ENCODE measurements at regions not wholly inside any gene's neighbourhood (a gene's known extent, or its start where the extent isn't known, plus 50 kb on each side); places are given as distances from the start of the nearest gene placed in this dataset.
"Not testable (repeated sequence)": the region's sequence is repeated elsewhere in the genome, so short reads cannot be mapped to it uniquely, and the experiment has no call there.

- DNase-seq (ENCODE audit: extremely low read depth, low read depth, low spot score): no peak
Measured at GRCh38 chr5:16987776-16988175, 51.7 kb upstream of the MYO10 start.

GRCh38 chr5:16990817-16991520, 54.9 kb upstream of the MYO10 start:
- not testable (repeated sequence) for DNase-seq (ENCODE audit: extremely low read depth, low read depth, low spot score)

GRCh38 chr5:16992006-16992405, 55.9 kb upstream of the MYO10 start:
- DNase-seq (ENCODE audit: extremely low read depth, low read depth, low spot score): no peak

- DNase-seq (ENCODE audit: extremely low read depth, low read depth, low spot score): no peak
Measured at GRCh38 chr5:16992444-16992843, 56.4 kb upstream of the MYO10 start.

GRCh38 chr5:16994565-16994964, 58.5 kb upstream of the MYO10 start:
- no peak for DNase-seq (ENCODE audit: extremely low read depth, low read depth, low spot score)

- no peak for DNase-seq (ENCODE audit: extremely low read depth, low read depth, low spot score)
Measured at GRCh38 chr5:16995372-16995771, 59.3 kb upstream of the MYO10 start.

GRCh38 chr5:17000291-17000939, 64.3 kb upstream of the MYO10 start:
- DNase-seq (ENCODE audit: extremely low read depth, low read depth, low spot score): no peak

GRCh38 chr5:17001428-17001827, 65.3 kb upstream of the MYO10 start:
- no peak for DNase-seq (ENCODE audit: extremely low read depth, low read depth, low spot score)

GRCh38 chr5:17004441-17005106, 68.5 kb upstream of the MYO10 start:
- no peak for DNase-seq (ENCODE audit: extremely low read depth, low read depth, low spot score)

GRCh38 chr5:17005107-17005828, 69.2 kb upstream of the MYO10 start:
- DNase-seq (ENCODE audit: extremely low read depth, low read depth, low spot score): no peak

- no peak for DNase-seq (ENCODE audit: extremely low read depth, low read depth, low spot score)
Measured at GRCh38 chr5:17012289-17012688, 76.2 kb upstream of the MYO10 start.

GRCh38 chr5:17014686-17015085, 78.6 kb upstream of the MYO10 start:
- DNase-seq (ENCODE audit: extremely low read depth, low read depth, low spot score): no peak

- DNase-seq (ENCODE audit: extremely low read depth, low read depth, low spot score): no peak
Measured at GRCh38 chr5:17018871-17019270, 82.8 kb upstream of the MYO10 start.

GRCh38 chr5:17019324-17019723, 83.2 kb upstream of the MYO10 start:
- no peak for DNase-seq (ENCODE audit: extremely low read depth, low read depth, low spot score)

GRCh38 chr5:17020678-17021601, 84.9 kb upstream of the MYO10 start:
- no peak for DNase-seq (ENCODE audit: extremely low read depth, low read depth, low spot score)

- DNase-seq (ENCODE audit: extremely low read depth, low read depth, low spot score): no peak
Measured at GRCh38 chr5:17021602-17021932, 85.5 kb upstream of the MYO10 start.

GRCh38 chr5:17022296-17022695, 86.2 kb upstream of the MYO10 start:
- no peak for DNase-seq (ENCODE audit: extremely low read depth, low read depth, low spot score)

GRCh38 chr5:17024686-17025180, 88.6 kb upstream of the MYO10 start:
- DNase-seq (ENCODE audit: extremely low read depth, low read depth, low spot score): no peak

GRCh38 chr5:17031659-17032277, 95.7 kb upstream of the MYO10 start:
- DNase-seq (ENCODE audit: extremely low read depth, low read depth, low spot score): not testable (repeated sequence)

Data from glomerular endothelial cell (primary cell).